Activated naive CD4-positive, alpha-beta T cell treated with anti-CD3 and anti-CD28 coated beads, Interleukin-2, amount 50 U/mL, for 24 hours (primary cell): ENCODE measurements at regions not wholly inside any gene's neighbourhood (a gene's known extent, or its start where the extent isn't known, plus 50 kb on each side); places are given as distances from the start of the nearest gene placed in this dataset.

Experiments used
- H3K27ac Mint-ChIP-seq: one replicate; pipeline ENCODE4 v1.8.0; 2021; ENCODE audit warnings: mild to moderate bottlenecking, mixed read lengths
- H3K27me3 Mint-ChIP-seq: one replicate; pipeline ENCODE4 v1.8.0; 2021; ENCODE audit warnings: mixed read lengths
- H3K36me3 Mint-ChIP-seq: one replicate; pipeline ENCODE4 v1.8.0; 2021; ENCODE audit warnings: mixed read lengths
- H3K4me1 Mint-ChIP-seq: one replicate; pipeline ENCODE4 v1.8.0; 2021; ENCODE audit warnings: mixed read lengths
- H3K4me3 Mint-ChIP-seq: one replicate; pipeline ENCODE4 v1.8.0; 2021; ENCODE audit warnings: mild to moderate bottlenecking, mixed read lengths
- H3K9me3 Mint-ChIP-seq: one replicate; pipeline ENCODE4 v1.8.0; 2021; ENCODE audit warnings: mixed read lengths

GRCh38 chr6:141562851-141563763 lies 569.6 kb upstream of the GJE1 start:
- H3K4me1 Mint-ChIP-seq: peaks cover 13% of the 10 kb centered on the region
- no peaks in the 10 kb centered on the region for H3K36me3 Mint-ChIP-seq
- H3K27me3 Mint-ChIP-seq: no peaks in the 10 kb centered on the region
- peak overlapping the region; percentile 97 for H3K4me3 Mint-ChIP-seq
- peak overlapping the region; percentile 94 for H3K27ac Mint-ChIP-seq
- no peaks in the 10 kb centered on the region for H3K9me3 Mint-ChIP-seq

GRCh38 chr6:141562186-141562811 lies 570.4 kb upstream of the GJE1 start:
- H3K27me3 Mint-ChIP-seq: no peaks in the 10 kb centered on the region
- peak overlapping the region; percentile 97 for H3K4me3 Mint-ChIP-seq
- H3K9me3 Mint-ChIP-seq: no peaks in the 10 kb centered on the region
- H3K27ac Mint-ChIP-seq: peak overlapping the region; percentile 94
- no peaks in the 10 kb centered on the region for H3K36me3 Mint-ChIP-seq
- H3K4me1 Mint-ChIP-seq: peaks cover 13% of the 10 kb centered on the region

- Mint-ChIP-seq H3K36me3 (no peaks in the 10 kb centered on the region), H3K27me3 (no peaks in the 10 kb centered on the region), H3K27ac (no peak overlapping the region), H3K4me3 (no peak overlapping the region), H3K4me1 (peaks cover 13% of the 10 kb centered on the region), H3K9me3 (no peaks in the 10 kb centered on the region)
Measured at GRCh38 chr6:141561154-141561553, 571.6 kb upstream of the GJE1 start.

- no peak overlapping the region for H3K27ac Mint-ChIP-seq
- H3K4me3 Mint-ChIP-seq: no peak overlapping the region
- H3K9me3 Mint-ChIP-seq: peaks cover 13% of the 10 kb centered on the region
- peaks cover 3% of the 10 kb centered on the region for H3K36me3 Mint-ChIP-seq
- peaks cover 8% of the 10 kb centered on the region for H3K4me1 Mint-ChIP-seq
- no peaks in the 10 kb centered on the region for H3K27me3 Mint-ChIP-seq
Measured at GRCh38 chr6:141552463-141552862, 580.3 kb upstream of the GJE1 start.

- Mint-ChIP-seq H3K4me1 (peaks cover 8% of the 10 kb centered on the region), H3K36me3 (peaks cover 3% of the 10 kb centered on the region), H3K27ac (no peak overlapping the region), H3K27me3 (no peaks in the 10 kb centered on the region), H3K9me3 (peaks cover 13% of the 10 kb centered on the region), H3K4me3 (no peak overlapping the region)
Measured at GRCh38 chr6:141552031-141552430, 580.7 kb upstream of the GJE1 start.

GRCh38 chr6:141551318-141551717 lies 581.4 kb upstream of the GJE1 start:
- Mint-ChIP-seq H3K4me1 (peaks cover 8% of the 10 kb centered on the region), H3K36me3 (peaks cover 3% of the 10 kb centered on the region), H3K9me3 (peaks cover 13% of the 10 kb centered on the region), H3K27me3 (no peaks in the 10 kb centered on the region), H3K4me3 (no peak overlapping the region), H3K27ac (peak overlapping the region; percentile 73)

GRCh38 chr6:141550471-141550870 lies 582.3 kb upstream of the GJE1 start:
- Mint-ChIP-seq H3K4me3 (no peak overlapping the region), H3K27ac (no peak overlapping the region), H3K9me3 (peaks cover 13% of the 10 kb centered on the region), H3K4me1 (peaks cover 8% of the 10 kb centered on the region), H3K36me3 (peaks cover 3% of the 10 kb centered on the region), H3K27me3 (no peaks in the 10 kb centered on the region)

GRCh38 chr6:141548966-141549365 lies 583.8 kb upstream of the GJE1 start:
- Mint-ChIP-seq H3K4me3 (no peak overlapping the region), H3K36me3 (peaks cover 3% of the 10 kb centered on the region), H3K27ac (no peak overlapping the region)

GRCh38 chr6:141541581-141542324 lies 591.0 kb upstream of the GJE1 start:
- H3K36me3 Mint-ChIP-seq: no peaks in the 10 kb centered on the region
- no peaks in the 10 kb centered on the region for H3K9me3 Mint-ChIP-seq
- H3K4me3 Mint-ChIP-seq: no peak overlapping the region
- H3K27me3 Mint-ChIP-seq: no peaks in the 10 kb centered on the region
- no peaks in the 10 kb centered on the region for H3K4me1 Mint-ChIP-seq
- H3K27ac Mint-ChIP-seq: no peak overlapping the region

More at GRCh38 chr6:141548966-141549365, 583.8 kb upstream of the GJE1 start:
- Mint-ChIP-seq H3K4me1 (peaks cover 8% of the 10 kb centered on the region), H3K9me3 (peaks cover 13% of the 10 kb centered on the region), H3K27me3 (no peaks in the 10 kb centered on the region)

GRCh38 chr6:141540207-141540606 lies 592.5 kb upstream of the GJE1 start:
- Mint-ChIP-seq H3K9me3 (no peaks in the 10 kb centered on the region), H3K4me1 (no peaks in the 10 kb centered on the region), H3K36me3 (no peaks in the 10 kb centered on the region), H3K27me3 (no peaks in the 10 kb centered on the region), H3K27ac (no peak overlapping the region), H3K4me3 (no peak overlapping the region)

- Mint-ChIP-seq H3K27me3 (no peaks in the 10 kb centered on the region), H3K36me3 (no peaks in the 10 kb centered on the region), H3K27ac (no peak overlapping the region), H3K9me3 (no peaks in the 10 kb centered on the region), H3K4me3 (no peak overlapping the region), H3K4me1 (no peaks in the 10 kb centered on the region)
Measured at GRCh38 chr6:141539617-141540016, 593.1 kb upstream of the GJE1 start.

- Mint-ChIP-seq H3K36me3 (no peaks in the 10 kb centered on the region), H3K27ac (no peak overlapping the region), H3K4me1 (no peaks in the 10 kb centered on the region), H3K4me3 (no peak overlapping the region), H3K9me3 (no peaks in the 10 kb centered on the region), H3K27me3 (no peaks in the 10 kb centered on the region)
Measured at GRCh38 chr6:141532211-141532610, 600.5 kb upstream of the GJE1 start.

GRCh38 chr6:141531040-141531439 lies 601.7 kb upstream of the GJE1 start:
- no peaks in the 10 kb centered on the region for H3K27me3 Mint-ChIP-seq
- no peak overlapping the region for H3K27ac Mint-ChIP-seq
- H3K36me3 Mint-ChIP-seq: no peaks in the 10 kb centered on the region
- no peaks in the 10 kb centered on the region for H3K9me3 Mint-ChIP-seq
- no peaks in the 10 kb centered on the region for H3K4me1 Mint-ChIP-seq
- H3K4me3 Mint-ChIP-seq: no peak overlapping the region

- H3K36me3 Mint-ChIP-seq: no peaks in the 10 kb centered on the region
- no peaks in the 10 kb centered on the region for H3K9me3 Mint-ChIP-seq
- no peaks in the 10 kb centered on the region for H3K4me1 Mint-ChIP-seq
- no peaks in the 10 kb centered on the region for H3K27me3 Mint-ChIP-seq
- no peak overlapping the region for H3K4me3 Mint-ChIP-seq
- no peak overlapping the region for H3K27ac Mint-ChIP-seq
Measured at GRCh38 chr6:141528596-141528995, 604.1 kb upstream of the GJE1 start.

GRCh38 chr6:141526985-141527384 lies 605.7 kb upstream of the GJE1 start:
- no peaks in the 10 kb centered on the region for H3K9me3 Mint-ChIP-seq
- H3K4me3 Mint-ChIP-seq: no peak overlapping the region
- no peaks in the 10 kb centered on the region for H3K36me3 Mint-ChIP-seq

GRCh38 chr6:141521440-141521839 lies 611.3 kb upstream of the GJE1 start:
- H3K36me3 Mint-ChIP-seq: no peaks in the 10 kb centered on the region
- H3K4me1 Mint-ChIP-seq: no peaks in the 10 kb centered on the region
- H3K9me3 Mint-ChIP-seq: no peaks in the 10 kb centered on the region
- H3K27ac Mint-ChIP-seq: no peak overlapping the region
- no peak overlapping the region for H3K4me3 Mint-ChIP-seq
- H3K27me3 Mint-ChIP-seq: no peaks in the 10 kb centered on the region

More at GRCh38 chr6:141526985-141527384, 605.7 kb upstream of the GJE1 start:
- H3K27me3 Mint-ChIP-seq: no peaks in the 10 kb centered on the region
- H3K27ac Mint-ChIP-seq: no peak overlapping the region
- H3K4me1 Mint-ChIP-seq: no peaks in the 10 kb centered on the region
